OCI-LY7 (cell line): ENCODE measurements at regions not wholly inside any gene's neighbourhood (a gene's known extent, or its start where the extent isn't known, plus 50 kb on each side); places are given as distances from the start of the nearest gene placed in this dataset.

Experiments
- BruUV-seq: library from RNA; stranded (reverse); fragments of 400-500 nt; replicated peaks from 2 replicates; lab custom pipeline; 2021; lab: Mats Ljungman, UMichigan
- CTCF ChIA-PET: fragments of 300-600 bp; sonication (Branson Sonifier 250); formaldehyde crosslinking; loops from one replicate; lab custom pipeline; 2022; ENCODE audit warnings: antibody characterized with exemption; ENCODE audit not compliant: unreplicated experiment; lab: Charles Lee
- POLR2A ChIA-PET: fragments of 300-600 bp; sonication (Branson Sonifier 250); formaldehyde crosslinking; loops from one replicate; lab custom pipeline; 2022; ENCODE audit warnings: antibody characterized with exemption; lab: Charles Lee
- DNase-seq: peaks from one replicate; pipeline ENCODE4 v3.0.0-alpha.2; 2015; ENCODE audit warnings: low spot score
- H2AFZ ChIP-seq: fragments of 200-600 bp; sonication (generic), shearing (Covaris generic); 2 replicates; pipeline ENCODE4 v1.6.1; 2014; ENCODE audit warnings: mild to moderate bottlenecking, antibody characterized with exemption, low read length, moderate library complexity
- H3K27ac ChIP-seq: fragments of 200-600 bp; sonication (generic); 2 replicates; pipeline ENCODE4 v1.5.1; 2014; ENCODE audit warnings: mixed run types, low read depth, mild to moderate bottlenecking, moderate library complexity, low read length, inconsistent platforms; ENCODE audit not compliant: poor library complexity, severe bottlenecking
- H3K36me3 ChIP-seq: fragments of 200-600 bp; sonication (generic); 2 replicates; pipeline ENCODE4 v1.6.1; 2014; ENCODE audit warnings: mild to moderate bottlenecking, antibody characterized with exemption, low read length, moderate library complexity, mixed read lengths; ENCODE audit not compliant: insufficient read depth
- H3K4me1 ChIP-seq: fragments of 200-600 bp; sonication (generic); 2 replicates; pipeline ENCODE4 v1.5.1; 2014; ENCODE audit warnings: mild to moderate bottlenecking, low read length; ENCODE audit not compliant: insufficient read depth, poor library complexity, severe bottlenecking
- H3K4me2 ChIP-seq: fragments of 200-600 bp; sonication (generic); 2 replicates; pipeline ENCODE4 v1.6.1; 2014; ENCODE audit warnings: mild to moderate bottlenecking, low read length
- H3K4me3 ChIP-seq: fragments of 200-600 bp; sonication (generic); 2 replicates; pipeline ENCODE4 v1.5.1; 2014; ENCODE audit warnings: mild to moderate bottlenecking, low read depth, low read length; ENCODE audit not compliant: poor library complexity, severe bottlenecking
- H3K79me2 ChIP-seq: fragments of 200-600 bp; sonication (generic); 2 replicates; pipeline ENCODE4 v1.6.1; 2016; ENCODE audit warnings: low read depth, mild to moderate bottlenecking, low read length, moderate library complexity, mixed read lengths; ENCODE audit not compliant: insufficient read depth
- H3K9me2 ChIP-seq: fragments of 200-600 bp; sonication (generic); 2 replicates; pipeline ENCODE4 v1.6.1; 2016; ENCODE audit warnings: mild to moderate bottlenecking, low read length, mixed read lengths; ENCODE audit not compliant: insufficient read depth
- H3K9me3 ChIP-seq: fragments of 200-600 bp; sonication (generic); 2 replicates; pipeline ENCODE4 v1.6.1; 2014; ENCODE audit warnings: mild to moderate bottlenecking, mixed run types, low read length, mixed read lengths
- H4K20me1 ChIP-seq: fragments of 200-600 bp; sonication (generic); 2 replicates; pipeline ENCODE4 v1.6.1; 2014; ENCODE audit warnings: mild to moderate bottlenecking, antibody characterized with exemption, low read length, moderate library complexity, mixed read lengths; ENCODE audit not compliant: insufficient read depth
- EZH2phosphoT487 ChIP-seq: fragments of 200-600 bp; sonication (generic); IDR thresholded peaks from 2 replicates; pipeline ENCODE4 v1.6.1; 2018; ENCODE audit warnings: low read depth, borderline replicate concordance, mild to moderate bottlenecking, mixed run types, antibody characterized with exemption, low read length, moderate library complexity, mixed read lengths
- intact Hi-C: fragments of 100-400 bp; cut with micrococcal nuclease; formaldehyde crosslinking; loops from one replicate; pipeline ENCODE4 v1.10.0; 2022; ENCODE audit not compliant: unreplicated experiment
- TF ChIP-seq, protein P1 (sequence below): fragments of 200-600 bp; sonication (generic); conservative IDR thresholded peaks from 2 replicates; pipeline ENCODE4 v1.5.1; 2014; ENCODE audit warnings: mild to moderate bottlenecking, antibody characterized with exemption, low read length, moderate library complexity, mixed read lengths

DNA sequence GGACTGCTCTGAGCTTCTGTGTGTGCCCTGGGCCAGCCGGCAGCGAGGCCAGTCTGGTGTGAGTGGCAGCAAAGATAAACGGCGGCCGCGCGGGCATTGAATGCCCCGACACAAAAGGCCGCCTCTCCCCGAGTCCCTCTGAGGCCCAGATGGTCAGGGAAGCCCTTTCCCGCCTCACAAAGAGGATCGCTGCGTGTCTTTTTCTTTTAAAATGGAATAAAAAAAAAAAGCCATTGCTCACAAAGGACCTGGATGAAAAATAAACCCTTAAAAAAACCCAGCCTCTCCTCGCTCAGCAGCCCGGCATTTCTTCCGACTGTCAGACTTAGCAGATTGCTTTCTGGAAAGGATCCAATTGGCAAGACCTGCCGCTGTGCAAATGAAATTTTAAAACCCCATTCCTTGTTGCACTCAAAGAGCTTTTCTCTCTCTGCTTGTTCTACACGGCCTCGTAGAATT, 578.7 kb downstream of the BCOR start:
- H3K4me1 ChIP-seq: no peaks in the 10 kb centered on the region
- intact Hi-C loops: no loop called here
- H3K4me3 ChIP-seq: no peak overlapping the region
- ChIA-PET CTCF (interaction anchor here (0.6 kb wide), 1 partner anchor 351 kb away, joined by 3 read pairs; no protein-coding TSS in a partner anchor), POLR2A (no interaction called here)
- BruUV-seq: no TSS peak
- DNase-seq: no peak
- no peaks in the 10 kb centered on the region for H3K79me2 ChIP-seq
- H3K36me3 ChIP-seq: no peaks in the 10 kb centered on the region
- no peaks in the 10 kb centered on the region for H3K9me3 ChIP-seq
- TF ChIP-seq, protein P1, sequence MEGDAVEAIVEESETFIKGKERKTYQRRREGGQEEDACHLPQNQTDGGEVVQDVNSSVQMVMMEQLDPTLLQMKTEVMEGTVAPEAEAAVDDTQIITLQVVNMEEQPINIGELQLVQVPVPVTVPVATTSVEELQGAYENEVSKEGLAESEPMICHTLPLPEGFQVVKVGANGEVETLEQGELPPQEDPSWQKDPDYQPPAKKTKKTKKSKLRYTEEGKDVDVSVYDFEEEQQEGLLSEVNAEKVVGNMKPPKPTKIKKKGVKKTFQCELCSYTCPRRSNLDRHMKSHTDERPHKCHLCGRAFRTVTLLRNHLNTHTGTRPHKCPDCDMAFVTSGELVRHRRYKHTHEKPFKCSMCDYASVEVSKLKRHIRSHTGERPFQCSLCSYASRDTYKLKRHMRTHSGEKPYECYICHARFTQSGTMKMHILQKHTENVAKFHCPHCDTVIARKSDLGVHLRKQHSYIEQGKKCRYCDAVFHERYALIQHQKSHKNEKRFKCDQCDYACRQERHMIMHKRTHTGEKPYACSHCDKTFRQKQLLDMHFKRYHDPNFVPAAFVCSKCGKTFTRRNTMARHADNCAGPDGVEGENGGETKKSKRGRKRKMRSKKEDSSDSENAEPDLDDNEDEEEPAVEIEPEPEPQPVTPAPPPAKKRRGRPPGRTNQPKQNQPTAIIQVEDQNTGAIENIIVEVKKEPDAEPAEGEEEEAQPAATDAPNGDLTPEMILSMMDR: no peak
- no peak for TF ChIP-seq EZH2phosphoT487
- no peak overlapping the region for H2AFZ ChIP-seq
- no peak overlapping the region for H3K27ac ChIP-seq
- no peaks in the 10 kb centered on the region for H3K9me2 ChIP-seq
- no peaks in the 10 kb centered on the region for H4K20me1 ChIP-seq
- H3K4me2 ChIP-seq: no peak overlapping the region

DNA sequence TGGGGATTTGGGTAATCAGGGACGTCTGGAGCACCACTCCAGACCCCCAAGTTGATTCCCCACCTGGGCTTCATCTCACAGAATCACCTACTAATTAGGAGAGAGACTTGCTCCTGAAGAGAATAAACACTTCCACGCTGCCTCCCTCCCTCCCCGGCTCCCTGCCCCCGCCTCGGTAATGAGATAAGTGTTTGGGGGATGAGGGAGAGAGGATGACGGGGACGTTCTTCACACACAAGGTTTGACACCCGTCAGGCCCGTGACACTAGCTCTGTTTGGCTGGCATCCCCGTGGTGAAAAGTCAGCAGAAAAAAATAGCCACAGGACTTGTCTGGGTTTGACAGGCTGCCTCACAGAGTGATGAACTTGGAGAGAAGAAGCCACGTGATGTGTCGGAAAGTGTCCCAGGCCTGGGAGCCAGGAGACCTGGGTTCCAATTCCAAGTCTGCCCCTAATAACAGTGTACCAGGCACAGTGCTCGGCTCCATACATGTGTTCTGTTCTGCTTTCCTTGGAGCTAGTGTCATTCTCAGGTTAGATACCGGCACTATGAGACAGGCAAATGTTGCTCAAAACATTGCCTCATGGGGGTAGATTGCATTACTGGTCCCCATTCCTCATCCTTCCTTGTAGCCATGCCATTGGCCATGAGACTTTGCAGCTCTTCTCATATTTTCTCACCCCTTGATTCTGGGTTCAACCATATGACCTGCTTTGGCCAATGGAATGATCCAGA, 578.0 kb downstream of the BCOR start:
- TF ChIP-seq EZH2phosphoT487: no peak
- TF ChIP-seq, protein P1: no peak
- CTCF ChIA-PET: interaction anchor here (0.6 kb wide), 1 partner anchor 351 kb away, joined by 3 read pairs; no protein-coding TSS in a partner anchor
- Histone ChIP-seq H3K79me2 (no peaks in the 10 kb centered on the region), H3K4me2 (no peak overlapping the region), H3K9me3 (no peaks in the 10 kb centered on the region), H3K9me2 (no peaks in the 10 kb centered on the region), H2AFZ (no peak overlapping the region), H3K27ac (no peak overlapping the region), H3K4me3 (no peak overlapping the region), H3K4me1 (no peaks in the 10 kb centered on the region), H3K36me3 (no peaks in the 10 kb centered on the region), H4K20me1 (no peaks in the 10 kb centered on the region)
- intact Hi-C loops: no loop called here
- no TSS peak for BruUV-seq
- POLR2A ChIA-PET: no interaction called here
- DNase-seq: no peak

DNA sequence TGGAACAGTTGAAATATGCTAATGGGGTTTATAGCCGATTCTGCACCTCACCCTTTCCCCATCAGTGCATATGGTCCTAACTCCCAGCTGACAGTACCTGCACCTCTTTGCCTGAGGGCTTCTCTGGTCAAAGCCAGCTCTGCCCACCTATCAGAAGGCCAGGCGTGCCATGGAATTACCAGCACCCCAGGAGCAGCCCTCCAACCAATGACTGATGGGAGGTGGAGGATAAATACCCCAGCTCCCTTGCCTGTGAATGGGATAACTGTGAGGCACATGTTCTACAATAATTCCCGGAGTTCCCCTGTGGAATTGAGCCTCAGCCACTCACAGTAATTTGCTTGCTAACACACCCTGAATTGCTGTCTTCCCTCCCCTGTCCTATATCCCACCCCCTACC, 572.0 kb downstream of the BCOR start:
- no peaks in the 10 kb centered on the region for H3K79me2 ChIP-seq
- intact Hi-C loops: no loop called here
- no peaks in the 10 kb centered on the region for H3K4me1 ChIP-seq
- no peak overlapping the region for H3K27ac ChIP-seq
- no peak overlapping the region for H2AFZ ChIP-seq
- no peaks in the 10 kb centered on the region for H3K9me2 ChIP-seq
- no peaks in the 10 kb centered on the region for H4K20me1 ChIP-seq
- CTCF ChIA-PET: no interaction called here
- no TSS peak for BruUV-seq
- no peaks in the 10 kb centered on the region for H3K36me3 ChIP-seq
- no peak overlapping the region for H3K4me3 ChIP-seq
- no peak for DNase-seq
- no peak for TF ChIP-seq EZH2phosphoT487
- TF ChIP-seq, protein P1: no peak
- no peak overlapping the region for H3K4me2 ChIP-seq
- POLR2A ChIA-PET: no interaction called here
- no peaks in the 10 kb centered on the region for H3K9me3 ChIP-seq
